Naive thymus-derived CD8-positive, alpha-beta T cell (primary cell): ENCODE measurements at regions not wholly inside any gene's neighbourhood (a gene's known extent, or its start where the extent isn't known, plus 50 kb on each side); places are given as distances from the start of the nearest gene placed in this dataset.
A peak's percentile ranks its signal among the peaks of the same experiment; 100 is the strongest.

Experiments used
- ATAC-seq, 2 donors: fragments of 150-1000 bp; cut with Tn5 transposase in 1 of 2; sonication (Bioruptor Pico), chemical (Tn5 transposase) in 1 of 2; 1 replicate in 1 of 2; 2 replicates in 1 of 2; pipeline ENCODE4 v1.10.0; 2021; ENCODE audit warnings: mild to moderate bottlenecking in 2 of 2, moderate library complexity in 2 of 2
- POLR2A ChIA-PET: fragments of 350-600 bp; sonication (Branson Sonifier 250); formaldehyde crosslinking; loops from one replicate; lab custom pipeline; 2021; ENCODE audit warnings: antibody characterized with exemption; lab: Charles Lee
- DNase-seq, 10 donors: peaks; one replicate each; pipeline versions ENCODE4 v3.0.0 to v3.0.0-alpha.2; 2020 to 2022
- H3K27ac Mint-ChIP-seq, 10 donors: one replicate each; pipeline ENCODE4 v1.8.0; 2020 to 2022; ENCODE audit warnings: mild to moderate bottlenecking in 10 of 10, mixed read lengths in 10 of 10, moderate library complexity in 4 of 10, inconsistent platforms in 1 of 10
- H3K27me3 Mint-ChIP-seq, 5 donors: one replicate each; pipeline ENCODE4 v1.8.0; 2021 to 2022; ENCODE audit warnings: mixed read lengths in 5 of 5
- H3K36me3 Mint-ChIP-seq, 3 donors: one replicate each; pipeline ENCODE4 v1.8.0; 2020 to 2022; ENCODE audit warnings: mixed read lengths in 3 of 3, mild to moderate bottlenecking in 2 of 3, inconsistent platforms in 1 of 3
- H3K4me1 Mint-ChIP-seq, 4 donors: one replicate each; pipeline ENCODE4 v1.8.0; 2021 to 2022; ENCODE audit warnings: mixed read lengths in 4 of 4
- H3K4me3 Mint-ChIP-seq, 10 donors: one replicate each; pipeline ENCODE4 v1.8.0; 2020 to 2022; ENCODE audit warnings: mild to moderate bottlenecking in 10 of 10, mixed read lengths in 10 of 10, moderate library complexity in 6 of 10, inconsistent platforms in 1 of 10
- H3K9me3 Mint-ChIP-seq, 9 donors: one replicate each; pipeline ENCODE4 v1.8.0; 2020 to 2022; ENCODE audit warnings: mixed read lengths in 9 of 9, mild to moderate bottlenecking in 3 of 9, inconsistent platforms in 1 of 9, moderate library complexity in 1 of 9

DNA sequence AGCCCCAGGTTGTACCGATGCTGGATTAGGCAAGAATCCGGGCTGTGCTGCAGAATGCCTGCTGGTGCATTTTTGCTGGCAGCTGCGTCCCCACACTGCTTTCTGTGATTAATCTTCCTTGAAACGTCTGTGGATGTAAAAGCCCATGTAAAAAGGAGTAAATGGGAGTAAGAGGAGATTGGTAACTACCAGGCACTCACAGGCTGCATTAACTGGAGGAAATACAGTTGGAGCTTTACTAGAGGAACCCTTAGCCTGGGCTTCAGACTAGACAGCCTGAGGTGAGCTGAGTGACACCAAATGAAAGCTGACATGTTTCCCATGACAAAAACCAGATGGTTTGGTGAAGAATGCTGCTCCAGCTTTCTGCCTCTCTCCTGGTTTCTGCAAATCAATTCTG, 190.4 kb upstream of the GAS1 start:
- POLR2A ChIA-PET = no interaction called here
- peaks cover 5 to 38% (median 12%) of the 10 kb centered on the region in 5 donors for H3K27me3 Mint-ChIP-seq
- no peak overlapping the region for H3K4me3 Mint-ChIP-seq
- peaks cover 0 to 16% (median 5%) of the 10 kb centered on the region in 9 donors for H3K9me3 Mint-ChIP-seq
- ATAC-seq (no peak), DNase-seq (no peak)
- H3K27ac Mint-ChIP-seq = no peak overlapping the region
- peaks cover 0 to 4% (median 0%) of the 10 kb centered on the region in 3 donors for H3K36me3 Mint-ChIP-seq
- no peaks in the 10 kb centered on the region for H3K4me1 Mint-ChIP-seq

DNA sequence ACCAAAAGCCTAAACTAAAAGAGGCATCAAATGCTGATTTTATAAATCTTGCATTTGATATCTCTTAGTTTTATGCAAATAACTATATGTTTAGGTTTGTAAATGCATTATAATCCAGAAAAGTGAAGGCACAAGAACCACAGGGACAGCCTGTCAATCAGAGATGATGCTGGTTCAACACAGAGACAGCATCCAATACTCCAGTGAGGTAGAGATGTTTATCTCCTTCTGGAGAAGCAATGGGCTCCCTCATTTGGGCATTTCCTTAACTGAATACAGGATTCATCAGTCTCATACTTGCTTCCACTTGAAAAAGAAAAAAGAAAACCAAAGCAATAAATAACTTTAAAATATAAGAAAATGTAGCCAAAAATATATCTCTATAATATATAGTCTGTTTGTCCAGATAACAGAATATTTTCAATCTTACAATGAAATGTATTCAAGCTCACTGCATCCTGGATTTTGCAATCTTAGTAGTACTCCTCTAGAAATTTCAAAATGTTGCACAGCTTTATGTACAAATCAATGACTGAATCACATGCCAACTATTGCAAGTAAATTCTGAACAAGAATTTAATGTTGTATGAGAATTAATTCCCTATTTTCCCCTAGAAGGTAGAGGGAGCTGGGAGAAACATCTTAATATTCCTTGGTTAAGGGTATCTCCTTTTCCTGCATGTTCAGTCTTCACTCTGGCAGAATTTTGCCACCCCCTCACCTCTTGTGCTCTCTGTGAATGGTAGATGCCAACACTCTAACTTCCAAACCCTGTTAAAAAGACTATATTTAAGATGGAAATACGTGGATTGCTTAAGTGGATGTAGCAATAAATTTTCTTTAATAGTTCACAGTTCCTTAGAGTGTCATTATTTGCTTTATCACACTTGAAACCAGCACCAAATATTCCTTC, 191.1 kb upstream of the GAS1 start:
- Mint-ChIP-seq H3K4me3 (no peak overlapping the region), H3K27ac (no peak overlapping the region), H3K9me3 (peaks cover 0 to 12% (median 3%) of the 10 kb centered on the region in 9 donors), H3K36me3 (peaks cover 0 to 4% (median 0%) of the 10 kb centered on the region in 3 donors), H3K27me3 (peaks cover 5 to 38% (median 12%) of the 10 kb centered on the region in 5 donors), H3K4me1 (no peaks in the 10 kb centered on the region)
- no peak for ATAC-seq
- no peak for DNase-seq
- POLR2A ChIA-PET = no interaction called here

DNA sequence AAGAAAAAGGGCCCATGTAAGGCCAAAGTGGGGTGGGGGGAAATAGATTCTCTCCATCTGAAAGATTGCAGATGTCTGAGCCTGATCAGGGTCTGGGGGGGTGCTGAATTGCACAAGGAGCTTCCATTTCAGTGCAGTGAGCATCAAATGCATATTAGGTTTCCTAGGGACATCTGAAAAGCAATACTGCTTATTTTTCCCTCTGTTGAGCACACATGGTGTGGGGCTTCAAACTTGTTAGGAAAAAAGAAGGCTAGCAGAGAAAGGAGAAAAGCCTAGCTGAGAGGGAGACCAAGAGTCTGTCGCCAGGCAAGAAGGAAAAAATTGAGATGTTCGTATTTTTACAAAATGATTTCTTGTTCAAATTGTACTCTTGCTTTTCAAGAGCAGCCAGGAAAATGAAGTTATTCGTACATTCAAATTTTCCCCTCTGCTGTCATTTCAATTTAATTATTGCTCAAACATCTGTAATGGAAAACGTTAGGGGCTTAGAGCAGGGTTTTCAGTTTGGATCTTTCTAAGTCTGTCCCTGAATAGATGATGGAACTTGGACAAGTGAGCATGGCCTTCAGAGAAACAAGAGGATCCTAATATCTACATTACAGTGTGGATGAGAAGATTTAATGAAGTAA, 191.9 kb upstream of the GAS1 start:
- H3K4me3 Mint-ChIP-seq = no peak overlapping the region
- H3K4me1 Mint-ChIP-seq = no peaks in the 10 kb centered on the region
- H3K27ac Mint-ChIP-seq = no peak overlapping the region
- ATAC-seq (no peak), DNase-seq (no peak)
- POLR2A ChIA-PET = no interaction called here
- H3K27me3 Mint-ChIP-seq = peaks cover 5 to 33% (median 12%) of the 10 kb centered on the region in 5 donors
- H3K9me3 Mint-ChIP-seq = peaks cover 0 to 5% (median 0%) of the 10 kb centered on the region in 9 donors
- H3K36me3 Mint-ChIP-seq = peaks cover 0 to 4% (median 0%) of the 10 kb centered on the region in 3 donors

GRCh38 chr9:87140142-87140541, 192.8 kb upstream of the GAS1 start:
- peaks cover 8 to 39% (median 14%) of the 10 kb centered on the region in 5 donors for H3K27me3 Mint-ChIP-seq
- H3K4me1 Mint-ChIP-seq = no peaks in the 10 kb centered on the region
- H3K4me3 Mint-ChIP-seq = no peak overlapping the region
- peaks cover 0 to 10% (median 2%) of the 10 kb centered on the region in 9 donors for H3K9me3 Mint-ChIP-seq
- POLR2A ChIA-PET = no interaction called here
- no peak overlapping the region for H3K27ac Mint-ChIP-seq
- peaks cover 0 to 4% (median 0%) of the 10 kb centered on the region in 3 donors for H3K36me3 Mint-ChIP-seq
- no peak for ATAC-seq
- no peak for DNase-seq

- no peak overlapping the region for H3K4me3 Mint-ChIP-seq
- H3K27me3 Mint-ChIP-seq = peaks cover 12 to 44% (median 15%) of the 10 kb centered on the region in 5 donors
- H3K36me3 Mint-ChIP-seq = peaks cover 0 to 9% (median 0%) of the 10 kb centered on the region in 3 donors
- no peak for DNase-seq
- POLR2A ChIA-PET = no interaction called here
- H3K4me1 Mint-ChIP-seq = no peaks in the 10 kb centered on the region
- no peak for ATAC-seq
- H3K9me3 Mint-ChIP-seq = peaks cover 0 to 15% (median 5%) of the 10 kb centered on the region in 9 donors
- H3K27ac Mint-ChIP-seq = no peak overlapping the region
Observed at GRCh38 chr9:87140605-87141109, 193.4 kb upstream of the GAS1 start.

- H3K4me3 Mint-ChIP-seq = no peak overlapping the region
- DNase-seq = no peak
- POLR2A ChIA-PET = no interaction called here
- ATAC-seq = no peak
- H3K27ac Mint-ChIP-seq = no peak overlapping the region
- no peaks in the 10 kb centered on the region for H3K4me1 Mint-ChIP-seq
- H3K27me3 Mint-ChIP-seq = peaks cover 14 to 49% (median 19%) of the 10 kb centered on the region in 5 donors
- H3K9me3 Mint-ChIP-seq = peaks cover 0 to 20% (median 8%) of the 10 kb centered on the region in 9 donors
- H3K36me3 Mint-ChIP-seq = peaks cover 0 to 10% (median 0%) of the 10 kb centered on the region in 3 donors
Observed at GRCh38 chr9:87141124-87141523, 193.8 kb upstream of the GAS1 start.

GRCh38 chr9:87146933-87147332, 199.6 kb upstream of the GAS1 start:
- Mint-ChIP-seq H3K4me1 (peaks cover 0 to 6% (median 2%) of the 10 kb centered on the region in 4 donors), H3K9me3 (peaks cover 0 to 21% (median 8%) of the 10 kb centered on the region in 9 donors), H3K36me3 (peaks cover 0 to 10% (median 0%) of the 10 kb centered on the region in 3 donors), H3K27me3 (peaks cover 36 to 83% (median 51%) of the 10 kb centered on the region in 5 donors), H3K4me3 (no peak overlapping the region), H3K27ac (no peak overlapping the region)
- POLR2A ChIA-PET = no interaction called here
- ATAC-seq = no peak
- no peak for DNase-seq

- Mint-ChIP-seq H3K27ac (no peak overlapping the region), H3K4me1 (peaks cover 0 to 6% (median 2%) of the 10 kb centered on the region in 4 donors), H3K27me3 (peaks cover 36 to 76% (median 48%) of the 10 kb centered on the region in 5 donors), H3K4me3 (peak overlapping the region in 3 of 10 donors; percentile 42 to 84 (median 66)), H3K36me3 (peaks cover 0 to 6% (median 0%) of the 10 kb centered on the region in 3 donors), H3K9me3 (peaks cover 0 to 21% (median 8%) of the 10 kb centered on the region in 9 donors)
- ATAC-seq = no peak
- DNase-seq = no peak
- POLR2A ChIA-PET = no interaction called here
Observed at GRCh38 chr9:87147839-87148238, 200.5 kb upstream of the GAS1 start.

DNA sequence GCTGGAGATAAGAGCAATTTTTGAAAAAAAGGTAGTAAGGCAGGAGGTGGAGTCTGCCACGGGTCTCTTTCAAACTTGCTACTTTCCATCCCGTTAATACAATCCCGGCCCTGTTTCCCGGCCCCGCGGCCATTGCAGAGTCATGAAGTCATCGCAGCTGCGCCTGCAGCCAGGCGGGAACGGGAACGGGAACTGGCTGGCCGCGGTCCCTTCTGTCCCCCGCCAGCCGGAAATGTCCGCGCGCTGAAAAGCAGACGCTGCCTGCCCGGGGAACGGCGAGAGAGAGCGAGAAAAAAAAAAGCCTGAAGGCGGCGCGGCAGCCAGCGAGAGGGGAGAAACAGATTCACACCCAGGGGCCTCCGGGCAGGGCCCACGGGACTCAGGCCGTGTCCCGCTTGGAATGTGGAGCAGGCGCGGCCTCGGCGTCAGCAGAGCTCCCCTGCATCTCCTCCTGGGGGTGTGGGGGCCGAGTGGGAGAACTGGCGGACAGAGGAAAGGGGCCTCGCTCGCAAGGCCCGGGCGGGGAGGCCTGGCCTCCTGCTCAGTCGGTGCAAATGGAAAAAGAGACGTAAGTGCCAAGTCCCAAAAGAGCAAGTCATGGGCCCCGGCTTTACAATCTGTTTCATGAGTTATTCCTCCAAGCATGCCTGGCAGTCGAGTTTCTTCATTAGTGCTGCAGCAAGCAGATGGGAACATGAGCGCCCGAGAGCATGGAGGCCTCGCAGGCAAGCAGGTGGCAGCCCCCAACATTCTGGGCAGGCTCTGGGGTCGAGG, 201.2 kb upstream of the GAS1 start:
- Mint-ChIP-seq H3K27me3 (peaks cover 36 to 76% (median 48%) of the 10 kb centered on the region in 5 donors), H3K9me3 (peaks cover 0 to 21% (median 8%) of the 10 kb centered on the region in 9 donors), H3K4me3 (peak overlapping the region in 7 of 10 donors; percentile 26 to 84 (median 66)), H3K27ac (peak overlapping the region in 1 of 10 donors; percentile 75), H3K36me3 (peaks cover 0 to 6% (median 0%) of the 10 kb centered on the region in 3 donors), H3K4me1 (peaks cover 0 to 6% (median 2%) of the 10 kb centered on the region in 4 donors)
- POLR2A ChIA-PET = no interaction called here
- DNase-seq = no peak
- no peak for ATAC-seq

DNA sequence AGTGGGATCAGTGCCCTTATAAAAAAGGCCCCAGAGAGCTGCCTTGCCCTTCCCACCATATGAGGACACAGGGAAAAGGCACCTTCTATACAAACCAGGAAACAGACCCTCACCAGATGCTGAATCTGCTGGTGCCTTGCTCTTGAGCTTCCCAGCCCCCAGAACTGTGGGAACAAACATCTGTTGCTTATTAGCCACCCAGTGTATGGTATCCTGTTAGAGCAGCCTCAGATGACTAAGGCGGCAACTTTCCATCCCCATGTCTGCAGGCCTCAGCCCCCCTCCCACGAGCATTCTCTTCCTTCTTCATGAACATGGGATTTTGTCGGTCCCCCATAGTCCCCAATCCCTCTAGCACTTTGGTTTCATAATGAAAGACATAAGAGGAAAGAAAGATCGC, 202.5 kb upstream of the GAS1 start:
- no peak for DNase-seq
- peaks cover 0 to 6% (median 2%) of the 10 kb centered on the region in 4 donors for H3K4me1 Mint-ChIP-seq
- H3K9me3 Mint-ChIP-seq = peaks cover 0 to 14% (median 8%) of the 10 kb centered on the region in 9 donors
- no peak for ATAC-seq
- H3K36me3 Mint-ChIP-seq = peaks cover 0 to 6% (median 0%) of the 10 kb centered on the region in 3 donors
- H3K27me3 Mint-ChIP-seq = peaks cover 33 to 69% (median 45%) of the 10 kb centered on the region in 5 donors
- H3K4me3 Mint-ChIP-seq = no peak overlapping the region
- POLR2A ChIA-PET = no interaction called here
- no peak overlapping the region for H3K27ac Mint-ChIP-seq

- ATAC-seq = no peak
- H3K36me3 Mint-ChIP-seq = no peaks in the 10 kb centered on the region
- H3K27ac Mint-ChIP-seq = no peak overlapping the region
- H3K9me3 Mint-ChIP-seq = peaks cover 0 to 2% (median 0%) of the 10 kb centered on the region in 9 donors
- POLR2A ChIA-PET = no interaction called here
- DNase-seq = no peak
- H3K4me1 Mint-ChIP-seq = peaks cover 0 to 6% (median 2%) of the 10 kb centered on the region in 4 donors
- no peak overlapping the region for H3K4me3 Mint-ChIP-seq
- H3K27me3 Mint-ChIP-seq = peaks cover 21 to 57% (median 43%) of the 10 kb centered on the region in 5 donors
Observed at GRCh38 chr9:87152256-87152655, 204.9 kb upstream of the GAS1 start.

- no peaks in the 10 kb centered on the region for H3K4me1 Mint-ChIP-seq
- no peaks in the 10 kb centered on the region for H3K36me3 Mint-ChIP-seq
- no peak overlapping the region for H3K4me3 Mint-ChIP-seq
- H3K27me3 Mint-ChIP-seq = peaks cover 3 to 30% (median 6%) of the 10 kb centered on the region in 5 donors
- no peak for ATAC-seq
- POLR2A ChIA-PET = no interaction called here
- DNase-seq = no peak
- no peaks in the 10 kb centered on the region for H3K9me3 Mint-ChIP-seq
- H3K27ac Mint-ChIP-seq = no peak overlapping the region
Observed at GRCh38 chr9:87156247-87156646, 208.9 kb upstream of the GAS1 start.
